ENCODE measurements at regions not wholly inside any gene's neighbourhood (a gene's known extent, or its start where the extent isn't known, plus 50 kb on each side); places are given as distances from the start of the nearest gene placed in this dataset.

GRCh38 chr3:166478356-166478755 is 641.1 kb upstream of the BCHE start:
- Histone ChIP-seq H3K36me3 (ENCODE audit: control insufficient read depth, insufficient read depth, low read length) (no peaks in the 10 kb centered on the region), H3K9me3 (ENCODE audit: control insufficient read depth, insufficient read depth, low read depth, low read length) (no peaks in the 10 kb centered on the region), H3K4me3 (replicated peaks in 1 of 4; ENCODE audit: control extremely low read depth in 1 of 4, insufficient read depth in 1 of 4, low read depth in 3 of 4, low read length in 4 of 4) (no peak overlapping the region), H3K27ac (ENCODE audit: insufficient read depth, low read length) (no peak overlapping the region), H3K9ac (ENCODE audit: insufficient read depth, low read length) (no peak overlapping the region), H3K4me1 (ENCODE audit: control insufficient read depth, extremely low read depth, insufficient read depth, low read length) (no peaks in the 10 kb centered on the region), H4K20me1 (ENCODE audit: control insufficient read depth, extremely low read depth, insufficient read depth, low read length) (no peaks in the 10 kb centered on the region), H3K27me3 (ENCODE audit: control insufficient read depth, insufficient read depth, low read length) (no peaks in the 10 kb centered on the region), H3K79me2 (ENCODE audit: control insufficient read depth, insufficient read depth, low read length) (no peaks in the 10 kb centered on the region), H3K4me2 (ENCODE audit: extremely low read depth, insufficient read depth, low read length) (no peak overlapping the region), H2AFZ (ENCODE audit: low read length) (no peak overlapping the region)
- TF ChIP-seq CTCF (conservative IDR thresholded peaks at IDR 0.05 in 1 of 2, IDR thresholded peaks at IDR 0.05 in 1 of 2; ENCODE audit: low read depth in 1 of 2, low read length in 2 of 2), result no peak
- no peak for TF ChIP-seq EZH2 (IDR thresholded peaks at IDR 0.05; ENCODE audit: low read length, missing control alignments)
- DNase-seq (ENCODE audit: low read depth in 2 of 2), result no peak

GRCh38 chr3:166473501-166473900 is 636.3 kb upstream of the BCHE start:
- TF ChIP-seq CTCF (conservative IDR thresholded peaks at IDR 0.05 in 1 of 2, IDR thresholded peaks at IDR 0.05 in 1 of 2; ENCODE audit: low read depth in 1 of 2, low read length in 2 of 2) (no peak), EZH2 (IDR thresholded peaks at IDR 0.05; ENCODE audit: low read length, missing control alignments) (no peak)
- H2AFZ ChIP-seq (ENCODE audit: low read length), result no peak overlapping the region

GRCh38 chr3:166472015-166472414 is 634.8 kb upstream of the BCHE start:
- Histone ChIP-seq H3K4me1 (ENCODE audit: control insufficient read depth, extremely low read depth, insufficient read depth, low read length) (no peaks in the 10 kb centered on the region), H3K9me3 (ENCODE audit: control insufficient read depth, insufficient read depth, low read depth, low read length) (no peaks in the 10 kb centered on the region), H3K36me3 (ENCODE audit: control insufficient read depth, insufficient read depth, low read length) (no peaks in the 10 kb centered on the region)

More at GRCh38 chr3:166473501-166473900, 636.3 kb upstream of the BCHE start:
- H4K20me1 ChIP-seq (ENCODE audit: control insufficient read depth, extremely low read depth, insufficient read depth, low read length), result no peaks in the 10 kb centered on the region
- H3K4me1 ChIP-seq (ENCODE audit: control insufficient read depth, extremely low read depth, insufficient read depth, low read length), result no peaks in the 10 kb centered on the region
- no peaks in the 10 kb centered on the region for H3K36me3 ChIP-seq (ENCODE audit: control insufficient read depth, insufficient read depth, low read length)
- no peaks in the 10 kb centered on the region for H3K79me2 ChIP-seq (ENCODE audit: control insufficient read depth, insufficient read depth, low read length)
- H3K27me3 ChIP-seq (ENCODE audit: control insufficient read depth, insufficient read depth, low read length), result no peaks in the 10 kb centered on the region
- H3K4me2 ChIP-seq (ENCODE audit: extremely low read depth, insufficient read depth, low read length), result no peak overlapping the region
- H3K27ac ChIP-seq (ENCODE audit: insufficient read depth, low read length), result no peak overlapping the region
- no peak overlapping the region for H3K9ac ChIP-seq (ENCODE audit: insufficient read depth, low read length)
- H3K9me3 ChIP-seq (ENCODE audit: control insufficient read depth, insufficient read depth, low read depth, low read length), result no peaks in the 10 kb centered on the region
- no peak for DNase-seq (ENCODE audit: low read depth in 2 of 2)
- H3K4me3 ChIP-seq (replicated peaks in 1 of 4; ENCODE audit: control extremely low read depth in 1 of 4, insufficient read depth in 1 of 4, low read depth in 3 of 4, low read length in 4 of 4), result no peak overlapping the region

More at GRCh38 chr3:166472015-166472414, 634.8 kb upstream of the BCHE start:
- Histone ChIP-seq H3K27me3 (ENCODE audit: control insufficient read depth, insufficient read depth, low read length) (no peaks in the 10 kb centered on the region), H3K9ac (ENCODE audit: insufficient read depth, low read length) (no peak overlapping the region), H3K4me3 (replicated peaks in 1 of 4; ENCODE audit: control extremely low read depth in 1 of 4, insufficient read depth in 1 of 4, low read depth in 3 of 4, low read length in 4 of 4) (no peak overlapping the region), H3K27ac (ENCODE audit: insufficient read depth, low read length) (no peak overlapping the region), H2AFZ (ENCODE audit: low read length) (no peak overlapping the region), H4K20me1 (ENCODE audit: control insufficient read depth, extremely low read depth, insufficient read depth, low read length) (no peaks in the 10 kb centered on the region), H3K79me2 (ENCODE audit: control insufficient read depth, insufficient read depth, low read length) (no peaks in the 10 kb centered on the region), H3K4me2 (ENCODE audit: extremely low read depth, insufficient read depth, low read length) (no peak overlapping the region)
- no peak for TF ChIP-seq EZH2 (IDR thresholded peaks at IDR 0.05; ENCODE audit: low read length, missing control alignments)
- no peak for TF ChIP-seq CTCF (conservative IDR thresholded peaks at IDR 0.05 in 1 of 2, IDR thresholded peaks at IDR 0.05 in 1 of 2; ENCODE audit: low read depth in 1 of 2, low read length in 2 of 2)
- DNase-seq (ENCODE audit: low read depth in 2 of 2), result no peak
